ENCODE measurements at regions not wholly inside any gene's neighbourhood (a gene's known extent, or its start where the extent isn't known, plus 50 kb on each side); places are given as distances from the start of the nearest gene placed in this dataset.
"Not testable (repeated sequence)": the region's sequence is repeated elsewhere in the genome, so short reads cannot be mapped to it uniquely, and the experiment has no call there.

GRCh38 chr9:589723-590122, 251.8 kb upstream of the DMRT1 start:
- no peak for DNase-seq (ENCODE audit: low read depth)

DNA sequence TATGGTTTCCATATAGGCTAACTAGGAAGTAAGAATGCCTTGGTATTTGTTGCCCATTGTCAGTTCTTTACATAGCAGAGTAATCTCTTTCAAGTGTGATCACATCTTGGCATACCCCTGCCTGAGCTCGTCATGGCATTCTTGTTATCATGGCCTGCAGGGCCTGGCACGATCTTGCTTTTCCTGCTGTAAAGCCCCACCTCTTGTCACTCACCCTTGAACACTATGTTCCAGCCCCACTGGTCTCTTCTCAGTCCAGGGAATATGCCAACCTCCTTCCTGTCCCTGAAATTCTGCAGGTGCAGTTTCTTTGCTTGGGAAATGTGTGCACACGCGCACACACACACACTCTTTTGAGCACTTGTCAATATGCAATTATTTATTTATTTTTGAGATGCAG, 250.2 kb upstream of the DMRT1 start:
- no peak for DNase-seq (ENCODE audit: low read depth)

- no peak for DNase-seq (ENCODE audit: low read depth)
Measured at GRCh38 chr9:592225-592624, 249.3 kb upstream of the DMRT1 start.

DNA sequence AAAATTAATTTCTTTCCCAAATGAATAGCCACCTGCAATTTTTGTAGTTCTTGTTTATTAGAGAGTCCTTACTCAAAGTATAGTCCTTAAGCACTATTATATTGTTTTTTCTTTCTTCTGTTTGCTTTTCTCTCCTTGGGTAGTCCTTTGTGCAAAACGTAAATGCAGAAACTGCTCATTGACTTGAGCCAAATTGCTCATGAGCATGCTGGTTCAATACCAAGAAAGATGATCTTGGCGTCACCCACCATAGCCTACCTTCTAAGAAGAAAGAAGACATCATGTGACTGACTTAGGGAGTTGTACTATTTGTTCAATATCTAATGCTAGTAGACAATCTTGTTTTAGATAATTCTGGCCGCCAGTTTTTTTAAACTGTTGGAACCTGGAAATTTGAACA, 248.8 kb upstream of the DMRT1 start:
- no peak for DNase-seq (ENCODE audit: low read depth)

- DNase-seq (ENCODE audit: low read depth): no peak
Measured at GRCh38 chr9:593809-594208, 247.7 kb upstream of the DMRT1 start.

GRCh38 chr9:596703-597102, 244.8 kb upstream of the DMRT1 start:
- no peak for DNase-seq (ENCODE audit: low read depth)

GRCh38 chr9:600006-600405, 241.5 kb upstream of the DMRT1 start:
- no peak for DNase-seq (ENCODE audit: low read depth)

DNA sequence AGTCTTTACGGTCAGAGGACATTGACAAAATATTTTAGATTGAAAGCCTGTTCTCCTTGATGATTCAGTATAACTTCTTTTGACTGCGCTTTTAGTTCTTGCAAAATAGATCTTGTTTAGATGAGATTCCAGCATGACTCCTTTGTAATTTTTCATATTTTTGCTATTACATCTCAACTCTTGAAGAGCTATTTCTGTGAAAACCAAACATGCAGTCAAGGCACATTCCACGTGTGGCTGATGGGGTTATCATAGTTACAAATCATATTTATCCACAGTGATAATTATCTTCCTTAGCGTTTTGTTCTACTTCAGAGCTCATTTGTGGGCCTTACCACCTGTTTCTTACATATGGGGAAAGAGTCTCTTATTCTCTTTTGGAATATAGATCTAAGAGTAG, 238.8 kb upstream of the DMRT1 start:
- DNase-seq (ENCODE audit: low read depth): no peak

DNA sequence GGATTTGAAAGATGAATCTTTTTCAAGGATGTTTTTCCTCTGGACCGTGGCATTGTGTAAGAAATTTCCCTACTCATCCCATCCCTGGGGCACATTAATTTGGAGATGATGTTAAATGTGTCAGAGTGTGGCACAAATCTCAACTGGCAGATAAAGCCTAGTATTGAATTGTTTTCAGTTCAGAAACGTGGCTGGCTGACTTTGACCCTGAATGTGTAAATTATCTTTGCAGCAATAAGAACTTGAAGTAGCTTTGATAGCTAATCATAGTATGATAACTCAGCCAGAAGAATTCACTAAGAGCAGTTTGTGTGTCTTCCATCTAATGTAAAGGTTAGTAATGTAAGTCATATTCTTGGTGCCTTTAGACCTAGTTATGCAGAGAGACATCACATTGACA, 238.4 kb upstream of the DMRT1 start:
- DNase-seq (ENCODE audit: low read depth): no peak

DNA sequence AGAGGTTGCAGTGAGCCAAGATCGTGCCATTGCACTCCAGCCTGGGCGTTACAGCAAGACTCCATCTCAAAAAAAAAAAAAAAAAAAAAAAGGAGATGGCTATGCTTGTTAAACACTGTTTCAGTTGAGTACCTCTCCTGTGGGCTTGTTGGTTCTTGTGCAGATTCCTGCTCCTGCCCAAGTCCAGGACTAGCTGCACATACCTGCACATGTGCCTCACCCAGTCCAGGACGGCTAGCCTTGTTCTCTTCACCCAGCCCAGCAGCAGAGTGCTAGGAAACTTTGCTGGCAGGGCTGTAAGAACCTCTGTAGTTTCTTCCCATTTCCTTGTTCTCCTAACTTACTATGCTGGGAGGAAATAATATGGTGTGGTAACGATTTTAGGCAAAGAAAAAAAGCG, 234.1 kb upstream of the DMRT1 start:
- no peak for DNase-seq (ENCODE audit: low read depth)

DNA sequence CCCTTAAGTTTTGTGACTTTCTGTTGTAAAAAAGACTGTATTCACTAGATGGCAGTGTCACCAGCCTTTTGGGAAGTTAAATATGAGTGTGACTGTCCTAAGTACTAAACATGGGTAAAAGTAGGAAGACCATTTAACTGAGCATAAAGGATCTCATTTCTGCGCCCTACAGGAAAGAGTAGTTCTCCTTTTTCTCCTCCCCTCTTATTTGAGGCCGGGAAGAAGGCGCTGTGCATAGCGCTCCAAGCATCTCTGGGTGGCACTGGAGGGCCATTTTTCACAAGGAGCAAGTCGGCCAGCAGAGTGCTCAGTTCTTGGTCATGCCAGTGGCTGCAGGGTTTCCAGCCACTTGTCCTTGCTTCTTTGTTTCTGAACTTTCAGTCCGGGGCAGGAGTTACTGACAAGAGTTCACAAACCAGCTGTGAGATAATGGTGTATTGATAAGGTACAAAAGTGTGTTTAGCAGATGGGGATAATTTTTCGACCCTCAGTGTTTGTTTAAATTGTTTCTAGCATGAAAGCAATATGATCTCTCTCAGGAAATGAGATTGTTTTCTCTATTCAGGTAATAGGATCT, 227.6 kb upstream of the DMRT1 start:
- no peak for DNase-seq (ENCODE audit: low read depth)

GRCh38 chr9:614431-614830, 227.1 kb upstream of the DMRT1 start:
- DNase-seq (ENCODE audit: low read depth): no peak

DNA sequence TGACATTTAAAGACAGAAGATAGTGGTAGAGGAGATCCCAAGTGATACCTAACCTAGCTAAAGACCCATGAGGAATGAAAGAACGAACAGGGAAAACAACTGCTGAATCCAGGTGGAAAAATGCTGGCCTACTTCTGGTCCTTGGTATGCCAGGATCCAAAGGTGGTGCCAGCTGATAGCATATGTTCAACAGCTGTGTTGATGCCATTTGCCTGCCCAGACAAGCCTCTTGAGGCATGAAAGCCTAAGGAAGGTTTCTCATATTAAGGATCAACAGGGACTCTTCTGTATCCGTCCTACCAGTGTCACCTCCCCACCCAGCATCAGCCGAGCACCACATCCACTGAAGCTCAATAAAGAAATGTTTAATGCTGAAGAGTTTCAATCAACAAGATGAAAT, 225.7 kb upstream of the DMRT1 start:
- no peak for DNase-seq (ENCODE audit: low read depth)

DNA sequence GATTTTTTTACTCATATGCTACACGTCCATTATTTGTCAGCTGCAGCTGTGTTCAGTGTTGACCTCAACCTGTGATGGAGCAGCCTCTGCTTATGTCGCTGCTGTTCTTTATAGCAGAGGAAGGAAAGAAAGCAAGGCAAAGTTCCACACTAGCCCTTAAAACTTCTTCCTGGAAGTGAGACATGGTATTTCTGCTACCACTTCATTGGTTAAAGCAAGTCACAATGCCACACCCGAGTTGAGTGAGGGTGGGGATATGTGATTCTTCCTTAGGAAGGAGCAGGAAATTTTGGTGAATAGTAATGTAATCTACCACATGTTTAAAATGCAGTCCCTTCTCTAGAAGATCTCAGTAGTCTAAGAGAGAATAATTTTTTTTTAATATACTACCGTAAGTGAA, 224.8 kb upstream of the DMRT1 start:
- DNase-seq (ENCODE audit: low read depth): no peak

DNA sequence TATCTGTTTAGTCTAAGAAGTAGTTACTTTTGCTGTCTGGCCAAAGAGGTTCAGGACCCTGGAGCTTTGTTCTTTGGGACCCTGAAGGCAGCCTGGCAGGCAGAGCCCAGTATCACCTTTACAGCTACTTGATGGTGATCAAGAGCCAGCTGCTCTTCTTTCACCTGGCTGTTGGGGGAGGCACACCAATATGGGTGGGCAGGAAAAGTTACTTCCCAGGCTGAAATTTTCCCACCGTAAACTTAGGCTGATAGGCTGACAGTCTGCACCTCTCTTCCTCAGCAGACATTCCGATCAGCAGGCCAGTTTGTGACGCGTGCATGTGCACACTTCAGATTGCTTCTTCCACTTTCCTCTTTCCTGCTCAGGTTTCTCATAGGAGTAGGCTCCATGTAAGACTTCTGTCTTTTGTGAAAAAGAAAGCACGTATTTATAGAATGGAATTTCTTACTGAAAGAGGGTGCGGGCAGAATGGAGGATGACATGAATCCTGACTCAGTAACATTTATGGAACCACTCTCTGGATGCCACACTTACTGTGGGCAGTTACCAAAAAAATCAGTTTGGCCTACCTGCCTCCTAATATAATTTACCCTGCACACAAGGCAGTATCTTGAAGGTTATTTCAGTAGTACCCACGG, 223.9 kb upstream of the DMRT1 start:
- no peak for DNase-seq (ENCODE audit: low read depth)

DNA sequence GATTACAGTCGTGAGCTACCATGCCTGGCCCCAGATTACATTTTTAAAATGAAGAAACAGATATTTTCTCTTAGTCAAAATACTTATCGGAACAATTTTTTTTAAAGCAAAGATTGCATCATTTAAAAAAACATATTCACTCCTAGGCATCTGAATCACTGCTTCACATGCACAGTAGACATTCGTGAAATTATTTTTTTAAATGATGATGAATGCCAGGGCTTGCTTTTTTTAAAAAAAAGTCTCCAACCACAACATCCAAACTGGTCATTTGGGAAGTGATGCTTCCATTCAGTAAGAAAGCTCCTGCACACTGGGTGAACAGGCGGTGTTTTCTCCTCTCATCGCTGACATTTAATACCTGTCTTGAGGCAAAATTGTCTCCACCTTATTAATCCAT, 223.0 kb upstream of the DMRT1 start:
- no peak for DNase-seq (ENCODE audit: low read depth)

GRCh38 chr9:621201-621855, 220.2 kb upstream of the DMRT1 start:
- DNase-seq (ENCODE audit: low read depth): no peak

- DNase-seq (ENCODE audit: low read depth): no peak
Measured at GRCh38 chr9:624935-625500, 216.5 kb upstream of the DMRT1 start.

GRCh38 chr9:625613-626012, 215.9 kb upstream of the DMRT1 start:
- no peak for DNase-seq (ENCODE audit: low read depth)

- DNase-seq (ENCODE audit: low read depth): not testable (repeated sequence)
Measured at GRCh38 chr9:626114-626513, 215.4 kb upstream of the DMRT1 start.

GRCh38 chr9:626596-626995, 214.9 kb upstream of the DMRT1 start:
- DNase-seq (ENCODE audit: low read depth): no peak

GRCh38 chr9:627336-627970, 214.0 kb upstream of the DMRT1 start:
- DNase-seq (ENCODE audit: low read depth): no peak

- no peak for DNase-seq (ENCODE audit: low read depth)
Measured at GRCh38 chr9:629146-629545, 212.4 kb upstream of the DMRT1 start.

Measured in stimulated activated CD8-positive, alpha-beta memory T cell treated with anti-CD3 and anti-CD28 coated beads, Interleukin-15, amount 100 ng/mL, for 24 hours (primary cell).